HCT116 (cell line): ENCODE measurements at regions not wholly inside any gene's neighbourhood (a gene's known extent, or its start where the extent isn't known, plus 50 kb on each side); places are given as distances from the start of the nearest gene placed in this dataset.

ENCODE experiments used
- ATAC-seq: fragments of 200-7000 bp; cut with Tn5 transposase; 2 replicates; pipeline ENCODE4 v1.9.1; 2020; ENCODE audit warnings: mild to moderate bottlenecking, moderate library complexity
- BruUV-seq: library from RNA; stranded (reverse); fragments of 400-500 nt; replicated peaks from 2 replicates; lab custom pipeline; 2021; lab: Mats Ljungman, UMichigan
- CTCF ChIA-PET: fragments of 300-600 bp; sonication (Branson Sonifier 250); formaldehyde crosslinking; loops from one replicate; lab custom pipeline; 2021; ENCODE audit warnings: antibody characterized with exemption; lab: Charles Lee
- POLR2A ChIA-PET: fragments of 300-600, 350-600 bp; sonication (Branson Sonifier 250); formaldehyde crosslinking; loops from one replicate; lab custom pipeline; 2021; ENCODE audit warnings: antibody characterized with exemption; lab: Charles Lee
- RAD21 ChIA-PET, 2 experiments: fragments of 300-600 bp; sonication (Branson Sonifier 250); formaldehyde crosslinking; loops; one replicate each; lab custom pipeline; 2023; ENCODE audit warnings: low total read pairs in 2 of 2; ENCODE audit not compliant: uncharacterized antibody in 2 of 2, unreplicated experiment in 2 of 2, low non-redundant PET in 1 of 2; lab: Charles Lee
- DNase-seq: peaks from one replicate; pipeline ENCODE4 v3.0.0-alpha.2; 2010; ENCODE audit warnings: low read depth, low spot score
- H2AFZ ChIP-seq: fragments of 200-600 bp; shearing (Covaris generic), sonication (generic); 2 replicates; pipeline ENCODE4 v1.6.1; 2017; ENCODE audit warnings: low read depth, mixed run types, mixed read lengths, antibody characterized with exemption, low read length; ENCODE audit not compliant: poor library complexity, severe bottlenecking
- H3K27ac ChIP-seq: 2 replicates; pipeline ENCODE4 v1.5.1; 2012; ENCODE audit warnings: low read depth, low read length
- H3K27me3 ChIP-seq: fragments of 200-600 bp; sonication (generic); 2 replicates; pipeline ENCODE4 v1.6.1; 2016; ENCODE audit warnings: mixed run types, low read length, mixed read lengths; ENCODE audit not compliant: insufficient read depth
- H3K36me3 ChIP-seq, 2 experiments: fragments of 200-500 bp in 1 of 2; fragments of 200-600 bp in 1 of 2; sonication (Bioruptor generic) in 1 of 2; sonication (generic) in 1 of 2; 2 replicates each; pipeline versions ENCODE4 v1.5.1 to v1.6.1; 2014 to 2016; ENCODE audit warnings: low read length in 2 of 2, inconsistent platforms in 1 of 2, mixed read lengths in 1 of 2, mixed run types in 1 of 2; ENCODE audit not compliant: insufficient read depth in 2 of 2, control insufficient read depth in 1 of 2
- H3K4me1 ChIP-seq, 2 experiments: fragments of 200-600 bp in 1 of 2; sonication (generic) in 1 of 2; 2 replicates each; pipeline versions ENCODE4 v1.5.1 to v1.6.1; 2012 to 2017; ENCODE audit warnings: low read length in 2 of 2, inconsistent platforms in 1 of 2, mild to moderate bottlenecking in 1 of 2, mixed read lengths in 1 of 2, mixed run types in 1 of 2, moderate library complexity in 1 of 2; ENCODE audit not compliant: insufficient read depth in 2 of 2, control insufficient read depth in 1 of 2
- H3K4me2 ChIP-seq: fragments of 200-600 bp; sonication (generic); 2 replicates; pipeline ENCODE4 v1.6.1; 2017; ENCODE audit warnings: mixed run types, low read length, mixed read lengths
- H3K4me3 ChIP-seq, 2 experiments: fragments of 200-600 bp in 1 of 2; sonication (generic) in 1 of 2; replicated peaks in 1 of 2; 2 replicates each; pipeline ENCODE4 v1.5.1; 2011 to 2016; ENCODE audit warnings: low read length in 2 of 2, control low read depth in 1 of 2, low read depth in 1 of 2, mild to moderate bottlenecking in 1 of 2, mixed read lengths in 1 of 2, mixed run types in 1 of 2
- H3K79me2 ChIP-seq: fragments of 200-600 bp; sonication (generic); 2 replicates; pipeline ENCODE4 v1.6.1; 2017; ENCODE audit warnings: mild to moderate bottlenecking, mixed run types, low read length, moderate library complexity, mixed read lengths; ENCODE audit not compliant: insufficient read depth
- H3K9ac ChIP-seq: fragments of 200-600 bp; sonication (generic); 2 replicates; pipeline ENCODE4 v1.6.1; 2016; ENCODE audit warnings: low read length, mixed read lengths
- H3K9me2 ChIP-seq: fragments of 200-600 bp; sonication (generic), shearing (Covaris generic); 2 replicates; pipeline ENCODE4 v1.6.1; 2017; ENCODE audit warnings: mixed run types, mild to moderate bottlenecking, moderate library complexity; ENCODE audit not compliant: insufficient read depth
- H3K9me3 ChIP-seq, 2 experiments: fragments of 200-500 bp in 1 of 2; fragments of 200-600 bp in 1 of 2; sonication (Bioruptor generic) in 1 of 2; sonication (generic) in 1 of 2; 2 replicates each; pipeline ENCODE4 v1.6.1; 2014 to 2017; ENCODE audit warnings: low read length in 2 of 2, mixed read lengths in 2 of 2, inconsistent platforms in 1 of 2, low read depth in 1 of 2, mild to moderate bottlenecking in 1 of 2, mixed run types in 1 of 2, moderate library complexity in 1 of 2; ENCODE audit not compliant: control insufficient read depth in 1 of 2, insufficient read depth in 1 of 2
- H4K20me1 ChIP-seq: fragments of 200-600 bp; sonication (generic), shearing (Covaris generic); 2 replicates; pipeline ENCODE4 v1.6.1; 2017; ENCODE audit warnings: mixed run types, mild to moderate bottlenecking, moderate library complexity; ENCODE audit not compliant: insufficient read depth
- CBX3 ChIP-seq: IDR thresholded peaks from 2 replicates; pipeline ENCODE4 v1.6.1; 2012; ENCODE audit warnings: low read depth
- EGR1 ChIP-seq: IDR thresholded peaks from 2 replicates; pipeline ENCODE4 v1.6.1; 2012; ENCODE audit warnings: low read depth
- ELF1 ChIP-seq: IDR thresholded peaks from 2 replicates; pipeline ENCODE4 v1.6.1; 2012; ENCODE audit warnings: low read depth, borderline replicate concordance
- JUND ChIP-seq: IDR thresholded peaks from 2 replicates; pipeline ENCODE4 v1.6.1; 2012
- POLR2A ChIP-seq: IDR thresholded peaks from 2 replicates; pipeline ENCODE4 v1.7.0; 2011; ENCODE audit warnings: borderline replicate concordance; ENCODE audit not compliant: insufficient read depth, insufficient read length; ENCODE audit errors: extremely low read depth
- POLR2AphosphoS5 ChIP-seq: IDR thresholded peaks from 2 replicates; pipeline ENCODE4 v1.6.1; 2011; ENCODE audit warnings: mild to moderate bottlenecking, low read depth, low read length, moderate library complexity
- SIN3A ChIP-seq: IDR thresholded peaks from 2 replicates; pipeline ENCODE4 v1.6.1; 2012; ENCODE audit warnings: low read depth
- SP1 ChIP-seq: IDR thresholded peaks from 2 replicates; pipeline ENCODE4 v1.6.1; 2012; ENCODE audit warnings: low read depth
- YY1 ChIP-seq: IDR thresholded peaks from 2 replicates; pipeline ENCODE4 v1.6.1; 2011; ENCODE audit warnings: low read length, low read depth, moderate library complexity, mild to moderate bottlenecking; ENCODE audit not compliant: insufficient replicate concordance; ENCODE audit errors: extremely low read depth
- ZFX ChIP-seq: fragments of 450-650 bp; IDR thresholded peaks from 2 replicates; pipeline ENCODE4 v1.6.1; 2017
- ZNF274 ChIP-seq: fragments of 200-500 bp; sonication (Bioruptor generic); IDR thresholded peaks from 2 replicates; pipeline ENCODE4 v1.6.1; 2014; ENCODE audit warnings: mild to moderate bottlenecking, low read depth, low read length, inconsistent platforms
- intact Hi-C: fragments of 100-400 bp; cut with micrococcal nuclease; formaldehyde crosslinking; loops from 2 replicates; pipeline ENCODE4 v1.10.0; 2022
- TF ChIP-seq, protein P1 (sequence below): IDR thresholded peaks from 2 replicates; pipeline ENCODE4 v1.6.1; 2011; ENCODE audit warnings: mild to moderate bottlenecking, low read length, moderate library complexity; ENCODE audit not compliant: insufficient replicate concordance; ENCODE audit errors: extremely low read depth
- TF ChIP-seq, protein P2 (sequence below): IDR thresholded peaks from 2 replicates; pipeline ENCODE4 v1.6.1; 2012; ENCODE audit warnings: low read depth
- TF ChIP-seq, protein P3 (sequence below), 3 experiments: fragments of 200-600 bp in 1 of 3; sonication (generic) in 1 of 3; IDR thresholded peaks in 2 of 3; conservative IDR thresholded peaks in 1 of 3; 2 replicates each; pipeline ENCODE4 v1.5.1; 2012 to 2017; ENCODE audit warnings: low read depth in 2 of 3, low read length in 2 of 3, antibody characterized with exemption in 1 of 3, borderline replicate concordance in 1 of 3, control low read depth in 1 of 3, mild to moderate bottlenecking in 1 of 3, mixed read lengths in 1 of 3, mixed run types in 1 of 3, moderate library complexity in 1 of 3; ENCODE audit not compliant: insufficient read depth in 1 of 3
- TF ChIP-seq, protein P4 (sequence below): IDR thresholded peaks from 2 replicates; pipeline ENCODE4 v1.6.1; 2012
- TF ChIP-seq, protein P5 (sequence below): IDR thresholded peaks from 2 replicates; pipeline ENCODE4 v1.6.1; 2012

DNA sequence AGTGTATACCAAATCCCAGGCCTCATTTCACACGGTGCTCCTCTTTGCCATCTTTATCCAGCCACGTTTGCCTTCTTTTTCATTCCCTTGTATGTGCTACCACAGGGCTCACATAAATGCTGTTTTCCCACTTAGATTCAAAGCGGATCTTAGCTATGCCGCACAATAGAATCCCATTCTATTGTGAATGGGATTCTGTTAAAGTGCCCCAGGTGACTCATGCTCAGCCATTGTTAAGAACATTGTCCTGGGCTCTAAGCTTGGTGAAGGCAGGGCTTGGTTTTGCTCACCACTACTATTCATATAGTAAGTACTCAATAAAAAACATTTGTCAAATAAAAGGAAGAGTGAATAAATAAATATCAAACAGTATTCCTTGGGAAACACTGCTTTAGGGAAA is 72.3 kb upstream of the PHYHIPL start:
- ChIA-PET CTCF (no interaction called here), RAD21 (no interaction called here), POLR2A (no interaction called here)
- Histone ChIP-seq H3K4me2 (no peak overlapping the region), H3K4me1 (no peaks in the 10 kb centered on the region), H3K79me2 (no peaks in the 10 kb centered on the region), H4K20me1 (no peaks in the 10 kb centered on the region), H3K9me3 (no peaks in the 10 kb centered on the region), H2AFZ (no peak overlapping the region), H3K4me3 (no peak overlapping the region), H3K27me3 (no peaks in the 10 kb centered on the region), H3K9me2 (no peaks in the 10 kb centered on the region), H3K27ac (no peak overlapping the region), H3K9ac (no peak overlapping the region), H3K36me3 (no peaks in the 10 kb centered on the region)
- no TSS peak for BruUV-seq
- ATAC-seq = no peak
- TF ChIP-seq, protein P1, sequence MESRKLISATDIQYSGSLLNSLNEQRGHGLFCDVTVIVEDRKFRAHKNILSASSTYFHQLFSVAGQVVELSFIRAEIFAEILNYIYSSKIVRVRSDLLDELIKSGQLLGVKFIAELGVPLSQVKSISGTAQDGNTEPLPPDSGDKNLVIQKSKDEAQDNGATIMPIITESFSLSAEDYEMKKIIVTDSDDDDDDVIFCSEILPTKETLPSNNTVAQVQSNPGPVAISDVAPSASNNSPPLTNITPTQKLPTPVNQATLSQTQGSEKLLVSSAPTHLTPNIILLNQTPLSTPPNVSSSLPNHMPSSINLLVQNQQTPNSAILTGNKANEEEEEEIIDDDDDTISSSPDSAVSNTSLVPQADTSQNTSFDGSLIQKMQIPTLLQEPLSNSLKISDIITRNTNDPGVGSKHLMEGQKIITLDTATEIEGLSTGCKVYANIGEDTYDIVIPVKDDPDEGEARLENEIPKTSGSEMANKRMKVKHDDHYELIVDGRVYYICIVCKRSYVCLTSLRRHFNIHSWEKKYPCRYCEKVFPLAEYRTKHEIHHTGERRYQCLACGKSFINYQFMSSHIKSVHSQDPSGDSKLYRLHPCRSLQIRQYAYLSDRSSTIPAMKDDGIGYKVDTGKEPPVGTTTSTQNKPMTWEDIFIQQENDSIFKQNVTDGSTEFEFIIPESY = no peak
- TF ChIP-seq EGR1 = no peak
- TF ChIP-seq ZNF274 = no peak
- no peak for TF ChIP-seq JUND
- no peak for TF ChIP-seq ELF1
- TF ChIP-seq POLR2A = no peak
- TF ChIP-seq, protein P2, sequence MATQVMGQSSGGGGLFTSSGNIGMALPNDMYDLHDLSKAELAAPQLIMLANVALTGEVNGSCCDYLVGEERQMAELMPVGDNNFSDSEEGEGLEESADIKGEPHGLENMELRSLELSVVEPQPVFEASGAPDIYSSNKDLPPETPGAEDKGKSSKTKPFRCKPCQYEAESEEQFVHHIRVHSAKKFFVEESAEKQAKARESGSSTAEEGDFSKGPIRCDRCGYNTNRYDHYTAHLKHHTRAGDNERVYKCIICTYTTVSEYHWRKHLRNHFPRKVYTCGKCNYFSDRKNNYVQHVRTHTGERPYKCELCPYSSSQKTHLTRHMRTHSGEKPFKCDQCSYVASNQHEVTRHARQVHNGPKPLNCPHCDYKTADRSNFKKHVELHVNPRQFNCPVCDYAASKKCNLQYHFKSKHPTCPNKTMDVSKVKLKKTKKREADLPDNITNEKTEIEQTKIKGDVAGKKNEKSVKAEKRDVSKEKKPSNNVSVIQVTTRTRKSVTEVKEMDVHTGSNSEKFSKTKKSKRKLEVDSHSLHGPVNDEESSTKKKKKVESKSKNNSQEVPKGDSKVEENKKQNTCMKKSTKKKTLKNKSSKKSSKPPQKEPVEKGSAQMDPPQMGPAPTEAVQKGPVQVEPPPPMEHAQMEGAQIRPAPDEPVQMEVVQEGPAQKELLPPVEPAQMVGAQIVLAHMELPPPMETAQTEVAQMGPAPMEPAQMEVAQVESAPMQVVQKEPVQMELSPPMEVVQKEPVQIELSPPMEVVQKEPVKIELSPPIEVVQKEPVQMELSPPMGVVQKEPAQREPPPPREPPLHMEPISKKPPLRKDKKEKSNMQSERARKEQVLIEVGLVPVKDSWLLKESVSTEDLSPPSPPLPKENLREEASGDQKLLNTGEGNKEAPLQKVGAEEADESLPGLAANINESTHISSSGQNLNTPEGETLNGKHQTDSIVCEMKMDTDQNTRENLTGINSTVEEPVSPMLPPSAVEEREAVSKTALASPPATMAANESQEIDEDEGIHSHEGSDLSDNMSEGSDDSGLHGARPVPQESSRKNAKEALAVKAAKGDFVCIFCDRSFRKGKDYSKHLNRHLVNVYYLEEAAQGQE = no peak
- no peak for TF ChIP-seq POLR2AphosphoS5
- TF ChIP-seq ZFX = no peak
- TF ChIP-seq, protein P3, sequence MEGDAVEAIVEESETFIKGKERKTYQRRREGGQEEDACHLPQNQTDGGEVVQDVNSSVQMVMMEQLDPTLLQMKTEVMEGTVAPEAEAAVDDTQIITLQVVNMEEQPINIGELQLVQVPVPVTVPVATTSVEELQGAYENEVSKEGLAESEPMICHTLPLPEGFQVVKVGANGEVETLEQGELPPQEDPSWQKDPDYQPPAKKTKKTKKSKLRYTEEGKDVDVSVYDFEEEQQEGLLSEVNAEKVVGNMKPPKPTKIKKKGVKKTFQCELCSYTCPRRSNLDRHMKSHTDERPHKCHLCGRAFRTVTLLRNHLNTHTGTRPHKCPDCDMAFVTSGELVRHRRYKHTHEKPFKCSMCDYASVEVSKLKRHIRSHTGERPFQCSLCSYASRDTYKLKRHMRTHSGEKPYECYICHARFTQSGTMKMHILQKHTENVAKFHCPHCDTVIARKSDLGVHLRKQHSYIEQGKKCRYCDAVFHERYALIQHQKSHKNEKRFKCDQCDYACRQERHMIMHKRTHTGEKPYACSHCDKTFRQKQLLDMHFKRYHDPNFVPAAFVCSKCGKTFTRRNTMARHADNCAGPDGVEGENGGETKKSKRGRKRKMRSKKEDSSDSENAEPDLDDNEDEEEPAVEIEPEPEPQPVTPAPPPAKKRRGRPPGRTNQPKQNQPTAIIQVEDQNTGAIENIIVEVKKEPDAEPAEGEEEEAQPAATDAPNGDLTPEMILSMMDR (IDR thresholded peaks at IDR 0.05 in 2 of 3, conservative IDR thresholded peaks at IDR 0.05 in 1 of 3; ENCODE audit: borderline replicate concordance in 1 of 3, insufficient read depth in 1 of 3, low read depth in 2 of 3, low read length in 2 of 3) = no peak
- no peak for TF ChIP-seq CBX3
- TF ChIP-seq SP1 = no peak
- TF ChIP-seq, protein P4, sequence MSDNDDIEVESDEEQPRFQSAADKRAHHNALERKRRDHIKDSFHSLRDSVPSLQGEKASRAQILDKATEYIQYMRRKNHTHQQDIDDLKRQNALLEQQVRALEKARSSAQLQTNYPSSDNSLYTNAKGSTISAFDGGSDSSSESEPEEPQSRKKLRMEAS = no peak
- TF ChIP-seq SIN3A = no peak
- no peak for TF ChIP-seq YY1
- TF ChIP-seq, protein P5, sequence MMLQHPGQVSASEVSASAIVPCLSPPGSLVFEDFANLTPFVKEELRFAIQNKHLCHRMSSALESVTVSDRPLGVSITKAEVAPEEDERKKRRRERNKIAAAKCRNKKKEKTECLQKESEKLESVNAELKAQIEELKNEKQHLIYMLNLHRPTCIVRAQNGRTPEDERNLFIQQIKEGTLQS = no peak
- DNase-seq = no peak
- intact Hi-C loops = no loop called here
